Ovary (tissue), 7 donors: ENCODE measurements at regions not wholly inside any gene's neighbourhood (a gene's known extent, or its start where the extent isn't known, plus 50 kb on each side); places are given as distances from the start of the nearest gene placed in this dataset.

Experiments
- DNase-seq, 5 donors: peaks; one replicate each; pipeline ENCODE4 v3.0.0-alpha.2; 2019 to 2020
- H3K27ac ChIP-seq, 2 donors: fragments of 200-600 bp; one replicate each; pipeline versions ENCODE4 v1.5.1 to v1.8.0; 2019 to 2022
- H3K27me3 ChIP-seq: fragments of 200-600 bp; one replicate; pipeline ENCODE4 v1.8.0; 2022
- H3K36me3 ChIP-seq: fragments of 200-600 bp; sonication (generic); one replicate; pipeline ENCODE4 v1.5.1; 2019
- H3K4me1 ChIP-seq: one replicate; pipeline ENCODE4 v1.8.1; 2013; ENCODE audit warnings: mild to moderate bottlenecking, moderate library complexity; ENCODE audit not compliant: insufficient read depth
- H3K4me3 ChIP-seq: fragments of 200-600 bp; sonication (generic); one replicate; pipeline ENCODE4 v1.5.1; 2017
- H3K9me3 ChIP-seq, 2 donors: fragments of 200-600 bp in 1 of 2; sonication (generic) in 1 of 2; one replicate each; pipeline versions ENCODE4 v1.5.1 to v1.8.1; 2013 to 2019; ENCODE audit warnings: mild to moderate bottlenecking in 1 of 2, moderate library complexity in 1 of 2
- EP300 ChIP-seq: sonication (generic); formaldehyde crosslinking; IDR thresholded peaks from one replicate; pipeline ENCODE4 v1.6.1; 2017; ENCODE audit warnings: antibody characterized with exemption
- POLR2A ChIP-seq: fragments of 450-650 bp; IDR thresholded peaks from one replicate; pipeline ENCODE4 v1.6.1; 2017; ENCODE audit warnings: antibody characterized with exemption, mild to moderate bottlenecking, moderate library complexity
- WGBS, 3 donors: extraction: QIAGEN DNeasy Blood & Tissue Kit in 1 of 3; methylation state at CpG; one replicate each; pipeline versions ENCODE4 v1.1.5 to v1.1.7; 2013 to 2017; 5-methylcytosine and 5-hydroxymethylcytosine counted together
- intact Hi-C, 4 donors: fragments of 100-400 bp; cut with DNase I; formaldehyde crosslinking; loops; one replicate each; pipeline versions ENCODE4 v1.11.0 to v1.15.1; 2022 to 2023
- TF ChIP-seq, protein P1 (sequence below), 3 donors: fragments of 450-650 bp in 2 of 3; fragments of 200-600 bp in 1 of 3; IDR thresholded peaks; one replicate each; pipeline versions ENCODE4 v1.5.1 to v1.8.0; 2016 to 2022; ENCODE audit warnings: antibody characterized with exemption in 3 of 3, mild to moderate bottlenecking in 1 of 3
- donor health status: DM: no; HTN: no; CAD: no; lungs with moderate emphysema.
- donor health status: DM: no; HTN: no; CAD: no.
- donor health status: Bipolar disorder and iron deficiency.
- donor health status: DM: no; HTN: no; CAD: no.
- donor health status: DM: yes; HTN: yes; CAD: no.

DNA sequence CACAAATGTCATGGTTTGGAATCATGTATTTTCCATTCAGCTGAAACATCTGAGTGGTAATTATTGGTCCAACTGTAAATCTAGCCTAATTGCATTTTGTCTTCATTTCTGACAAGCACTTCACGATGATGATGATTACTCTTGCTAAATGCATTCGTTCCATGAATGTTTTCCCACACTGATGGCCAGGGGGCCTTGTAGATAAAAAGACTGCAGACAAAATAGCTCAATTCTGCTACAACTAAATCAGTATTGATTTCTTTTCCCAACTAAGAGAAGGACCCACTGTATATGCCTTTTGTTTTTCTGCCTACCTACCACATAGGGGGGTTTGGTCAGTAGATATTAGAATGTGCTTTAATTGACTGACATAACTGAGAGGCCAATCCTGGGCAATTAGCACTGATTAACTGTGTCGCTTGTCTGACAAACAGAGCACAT lies 1351.3 kb upstream of the NUDT12 start:
- Histone ChIP-seq H3K4me1 (no peaks in the 10 kb centered on the region), H3K27ac (no peak overlapping the region), H3K4me3 (no peak overlapping the region), H3K9me3 (no peaks in the 10 kb centered on the region), H3K36me3 (no peaks in the 10 kb centered on the region), H3K27me3 (no peaks in the 10 kb centered on the region)
- WGBS, 3 donors = 63 to 67% (median 65%) methylated on average over 3 of the region's 3 CpGs
- intact Hi-C loops = no loop called here
- TF ChIP-seq POLR2A = no peak
- no peak for TF ChIP-seq EP300
- TF ChIP-seq, protein P1, sequence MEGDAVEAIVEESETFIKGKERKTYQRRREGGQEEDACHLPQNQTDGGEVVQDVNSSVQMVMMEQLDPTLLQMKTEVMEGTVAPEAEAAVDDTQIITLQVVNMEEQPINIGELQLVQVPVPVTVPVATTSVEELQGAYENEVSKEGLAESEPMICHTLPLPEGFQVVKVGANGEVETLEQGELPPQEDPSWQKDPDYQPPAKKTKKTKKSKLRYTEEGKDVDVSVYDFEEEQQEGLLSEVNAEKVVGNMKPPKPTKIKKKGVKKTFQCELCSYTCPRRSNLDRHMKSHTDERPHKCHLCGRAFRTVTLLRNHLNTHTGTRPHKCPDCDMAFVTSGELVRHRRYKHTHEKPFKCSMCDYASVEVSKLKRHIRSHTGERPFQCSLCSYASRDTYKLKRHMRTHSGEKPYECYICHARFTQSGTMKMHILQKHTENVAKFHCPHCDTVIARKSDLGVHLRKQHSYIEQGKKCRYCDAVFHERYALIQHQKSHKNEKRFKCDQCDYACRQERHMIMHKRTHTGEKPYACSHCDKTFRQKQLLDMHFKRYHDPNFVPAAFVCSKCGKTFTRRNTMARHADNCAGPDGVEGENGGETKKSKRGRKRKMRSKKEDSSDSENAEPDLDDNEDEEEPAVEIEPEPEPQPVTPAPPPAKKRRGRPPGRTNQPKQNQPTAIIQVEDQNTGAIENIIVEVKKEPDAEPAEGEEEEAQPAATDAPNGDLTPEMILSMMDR (IDR thresholded peaks at IDR 0.05) = no peak
- no peak for DNase-seq

DNA sequence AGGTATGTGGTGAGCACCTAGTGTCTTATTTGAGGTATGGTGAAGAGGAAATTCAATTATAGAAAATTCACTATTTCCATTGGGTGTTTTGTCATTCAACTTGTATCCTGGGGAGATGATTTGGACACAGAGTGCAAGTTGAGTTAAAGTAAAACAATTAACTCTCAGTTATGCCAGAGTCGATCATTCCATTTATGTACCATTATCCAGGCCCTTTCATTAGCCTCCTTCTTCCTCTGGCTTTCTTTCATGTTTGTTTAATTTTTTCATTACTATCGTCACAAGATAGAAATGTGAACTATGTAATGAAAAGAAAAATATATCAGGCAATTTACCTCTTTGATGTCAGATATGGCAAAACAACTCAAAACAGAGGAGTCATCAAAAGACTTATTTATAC lies 1347.2 kb upstream of the NUDT12 start:
- H3K27ac ChIP-seq = no peak overlapping the region
- no peak overlapping the region for H3K4me3 ChIP-seq
- no peak for DNase-seq
- H3K36me3 ChIP-seq = no peaks in the 10 kb centered on the region
- H3K9me3 ChIP-seq = no peaks in the 10 kb centered on the region
- H3K4me1 ChIP-seq = no peaks in the 10 kb centered on the region
- intact Hi-C loops = no loop called here
- TF ChIP-seq, protein P1 (IDR thresholded peaks at IDR 0.05) = no peak
- no peak for TF ChIP-seq EP300
- TF ChIP-seq POLR2A = no peak
- H3K27me3 ChIP-seq = no peaks in the 10 kb centered on the region
- WGBS, 3 donors = 10 to 22% (median 16%) methylated on average over 2 of the region's 2 CpGs

DNA sequence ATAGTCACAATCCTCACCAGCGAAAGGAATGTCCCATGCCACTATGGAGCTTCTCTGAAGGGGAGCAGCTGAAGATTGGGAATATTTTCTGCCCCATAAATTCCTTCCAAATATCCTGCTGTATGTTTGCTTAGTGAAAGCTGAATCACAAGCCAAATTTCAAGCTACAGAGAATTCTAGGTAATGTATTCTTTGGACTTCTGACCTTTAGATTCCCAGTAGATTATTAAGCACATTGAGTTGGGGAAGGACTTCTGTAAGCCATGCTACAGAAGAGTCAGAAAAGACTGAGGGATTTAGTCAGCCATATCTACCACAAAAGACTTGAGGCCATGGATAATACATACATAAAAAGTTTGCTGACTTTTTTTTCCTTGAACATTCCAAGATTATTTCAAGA lies 1342.0 kb upstream of the NUDT12 start:
- H3K27me3 ChIP-seq = no peaks in the 10 kb centered on the region
- no peaks in the 10 kb centered on the region for H3K9me3 ChIP-seq
- 93 to 96% (median 96%) methylated on average over 1 of the region's 1 CpG for WGBS, 3 donors
- H3K4me1 ChIP-seq = no peaks in the 10 kb centered on the region
- H3K27ac ChIP-seq = no peak overlapping the region
- DNase-seq = no peak
- TF ChIP-seq EP300 (no peak), POLR2A (no peak)
- TF ChIP-seq, protein P1 (IDR thresholded peaks at IDR 0.05) = no peak
- H3K4me3 ChIP-seq = no peak overlapping the region
- no peaks in the 10 kb centered on the region for H3K36me3 ChIP-seq
- intact Hi-C loops = no loop called here

DNA sequence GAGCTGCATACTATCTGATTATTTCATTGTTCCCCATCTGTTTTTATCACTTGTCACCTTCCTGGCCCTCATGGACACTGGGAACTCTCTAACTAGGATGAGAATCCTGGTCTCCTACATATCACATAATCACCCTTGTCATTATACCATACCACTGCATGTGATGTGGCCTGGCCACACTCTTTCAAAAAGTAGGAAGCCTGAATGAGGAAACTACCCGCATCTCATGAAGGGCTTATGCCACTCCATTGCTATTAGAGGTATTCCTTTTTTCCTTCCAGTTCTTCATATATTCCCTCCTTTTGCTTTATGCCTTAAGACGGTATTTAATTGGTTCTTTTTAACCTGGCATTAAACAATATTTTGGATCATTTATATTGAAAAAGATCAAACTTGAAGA lies 1341.4 kb upstream of the NUDT12 start:
- Histone ChIP-seq H3K4me3 (no peak overlapping the region), H3K27me3 (no peaks in the 10 kb centered on the region), H3K4me1 (no peaks in the 10 kb centered on the region), H3K9me3 (no peaks in the 10 kb centered on the region), H3K27ac (no peak overlapping the region), H3K36me3 (no peaks in the 10 kb centered on the region)
- 94 to 97% (median 94%) methylated on average over 2 of the region's 2 CpGs for WGBS, 3 donors
- intact Hi-C loops = no loop called here
- TF ChIP-seq, protein P1 (IDR thresholded peaks at IDR 0.05) = no peak
- TF ChIP-seq EP300 = no peak
- TF ChIP-seq POLR2A = no peak
- DNase-seq = no peak

DNA sequence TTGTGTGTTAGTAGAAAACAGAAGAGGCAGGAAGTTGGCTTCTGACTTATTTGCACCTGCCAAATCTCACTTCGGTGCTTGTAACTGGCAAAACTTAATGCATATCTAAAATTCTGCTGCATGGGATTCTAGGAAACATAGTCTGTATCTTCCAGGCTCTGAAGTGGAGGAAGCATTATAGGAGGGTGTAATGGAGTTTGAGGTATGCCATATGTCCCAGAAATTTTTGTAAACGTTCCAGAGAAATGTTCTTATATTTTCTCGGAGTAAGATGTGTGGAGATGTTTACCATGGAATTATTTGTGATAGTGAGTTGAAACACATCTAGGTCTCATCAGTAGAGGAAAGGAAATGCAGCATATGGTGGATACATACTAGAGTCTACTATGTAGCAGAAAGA lies 1329.0 kb upstream of the NUDT12 start:
- H3K9me3 ChIP-seq = no peaks in the 10 kb centered on the region
- no peaks in the 10 kb centered on the region for H3K4me1 ChIP-seq
- no peak for DNase-seq
- 16 to 27% (median 22%) methylated on average over 3 of the region's 3 CpGs for WGBS, 3 donors
- TF ChIP-seq POLR2A = no peak
- TF ChIP-seq, protein P1 (IDR thresholded peaks at IDR 0.05) = no peak
- no peak for TF ChIP-seq EP300
- no peaks in the 10 kb centered on the region for H3K27me3 ChIP-seq
- no peak overlapping the region for H3K4me3 ChIP-seq
- no peak overlapping the region for H3K27ac ChIP-seq
- H3K36me3 ChIP-seq = no peaks in the 10 kb centered on the region
- intact Hi-C loops = no loop called here
